GM21723 (cell line): ENCODE measurements at regions not wholly inside any gene's neighbourhood (a gene's known extent, or its start where the extent isn't known, plus 50 kb on each side); places are given as distances from the start of the nearest gene placed in this dataset.

ENCODE experiments used
- ATAC-seq: cut with Tn5 transposase; IDR thresholded peaks from one replicate; pipeline ENCODE4 v1.9.1; 2021; ENCODE audit warnings: mild to moderate bottlenecking, moderate library complexity; ENCODE audit not compliant: unreplicated experiment

DNA sequence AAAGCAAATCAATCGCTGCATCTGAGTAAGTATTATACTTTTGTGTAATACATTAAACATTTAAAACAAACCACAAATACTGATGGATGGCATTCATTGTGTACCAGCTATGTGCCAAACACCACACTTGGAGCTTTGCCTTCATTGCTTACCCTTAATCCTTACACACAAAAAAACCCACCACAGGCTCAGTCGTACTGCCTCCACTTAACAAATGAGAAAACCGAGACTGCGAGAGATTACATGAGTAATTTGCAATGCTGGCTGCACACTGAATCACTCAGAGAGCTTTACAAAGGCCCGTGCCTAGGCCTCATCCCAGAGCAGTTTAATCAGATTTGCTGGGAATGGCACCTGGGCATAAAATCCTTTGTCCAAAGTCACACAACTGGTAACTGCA lies 130.5 kb downstream of the EDN1 start:
- no peak for ATAC-seq

DNA sequence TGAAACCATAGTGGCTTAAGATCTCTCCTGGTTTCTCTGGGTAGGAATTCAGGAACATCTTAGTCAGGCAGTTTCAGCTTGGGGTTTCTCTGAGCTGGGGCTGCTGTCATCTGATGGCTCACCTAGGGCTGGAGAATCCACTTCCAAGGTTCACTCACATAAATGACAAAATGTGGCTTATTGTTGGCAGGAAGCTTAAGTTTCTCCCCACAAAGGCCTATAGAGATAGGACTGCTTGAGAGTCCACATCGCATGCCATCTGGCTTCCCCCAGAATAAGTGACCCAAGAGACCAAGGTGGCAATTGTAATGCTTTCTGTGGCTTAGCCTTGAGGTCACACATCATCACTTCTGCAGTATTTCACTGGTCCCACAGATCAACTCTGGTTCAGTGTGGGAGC lies 131.4 kb downstream of the EDN1 start:
- ATAC-seq = no peak

DNA sequence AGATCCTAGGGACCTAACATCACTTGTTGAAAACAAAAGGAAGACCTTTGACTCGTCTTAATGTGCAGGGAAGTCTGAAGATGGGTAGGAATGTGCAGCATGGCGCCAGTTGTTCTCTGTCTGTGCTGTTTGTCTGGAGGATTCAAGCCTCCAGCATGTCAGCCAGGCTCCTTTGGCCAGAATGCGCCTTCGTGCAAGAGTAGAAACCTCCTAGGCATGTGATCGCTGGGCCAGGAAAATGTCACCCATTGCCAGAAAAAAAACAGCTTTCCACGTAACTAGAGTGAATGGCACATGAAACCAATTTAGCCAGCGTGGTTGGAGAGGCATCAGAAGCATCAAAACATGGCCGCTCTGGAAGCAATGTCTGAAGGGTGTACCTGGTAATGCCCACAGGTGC lies 132.7 kb downstream of the EDN1 start:
- no peak for ATAC-seq

DNA sequence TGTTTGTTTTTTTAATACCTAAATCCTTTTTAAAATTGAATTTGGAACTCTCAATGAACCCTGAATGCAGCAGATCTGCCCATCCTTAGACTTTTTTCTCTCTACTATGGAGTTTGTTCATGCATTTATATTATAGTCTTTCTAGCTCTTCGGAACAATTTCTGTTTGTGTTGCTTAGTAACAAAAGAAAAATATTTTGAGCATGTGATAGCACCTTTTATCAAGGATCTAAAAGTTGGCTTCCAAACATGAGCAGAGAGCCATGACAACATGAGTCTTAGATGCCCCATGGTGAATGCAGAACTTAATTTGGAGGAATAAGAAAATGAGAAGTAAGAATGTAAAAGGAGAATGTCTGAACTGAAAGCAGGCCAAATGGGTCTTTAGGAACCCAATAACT lies 133.7 kb downstream of the EDN1 start:
- no peak for ATAC-seq

DNA sequence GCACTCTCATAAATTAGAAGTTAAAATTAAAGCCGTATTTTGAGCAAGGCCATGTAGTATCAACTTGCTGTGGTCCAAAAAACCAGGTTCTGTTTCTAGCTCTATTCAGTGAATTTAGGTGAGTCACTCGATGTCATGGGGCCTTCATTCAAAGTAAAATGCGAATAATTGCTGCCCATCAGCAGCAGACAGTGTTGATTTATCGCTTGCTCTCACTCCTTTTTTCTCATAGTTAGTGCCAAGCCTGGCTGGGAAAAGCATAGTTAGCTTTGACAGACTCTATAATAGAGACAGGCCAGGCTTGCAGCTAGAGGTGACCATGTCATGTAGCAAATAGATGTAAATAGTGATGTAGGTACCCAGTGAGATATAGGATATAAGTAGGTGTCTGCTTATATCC lies 136.0 kb downstream of the EDN1 start:
- no peak for ATAC-seq

DNA sequence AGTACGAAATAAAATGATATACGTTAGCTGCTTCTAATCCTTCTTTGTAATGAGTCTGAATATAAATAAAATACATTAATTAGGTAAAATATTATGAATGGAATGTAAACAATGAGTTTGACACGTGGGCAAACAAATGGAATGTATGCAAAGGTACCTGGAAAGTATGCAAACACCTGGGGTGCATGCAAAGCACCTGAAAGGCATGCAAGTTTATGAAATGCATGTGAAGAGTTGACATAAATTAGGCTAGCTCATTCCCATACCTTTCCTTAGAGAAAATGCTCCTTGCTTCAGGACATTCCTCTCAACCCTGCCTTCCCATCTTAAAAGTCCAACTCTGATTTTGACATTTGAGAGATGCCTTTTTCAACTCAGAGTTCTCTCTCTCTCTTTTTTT lies 140.9 kb downstream of the EDN1 start:
- ATAC-seq = no peak

DNA sequence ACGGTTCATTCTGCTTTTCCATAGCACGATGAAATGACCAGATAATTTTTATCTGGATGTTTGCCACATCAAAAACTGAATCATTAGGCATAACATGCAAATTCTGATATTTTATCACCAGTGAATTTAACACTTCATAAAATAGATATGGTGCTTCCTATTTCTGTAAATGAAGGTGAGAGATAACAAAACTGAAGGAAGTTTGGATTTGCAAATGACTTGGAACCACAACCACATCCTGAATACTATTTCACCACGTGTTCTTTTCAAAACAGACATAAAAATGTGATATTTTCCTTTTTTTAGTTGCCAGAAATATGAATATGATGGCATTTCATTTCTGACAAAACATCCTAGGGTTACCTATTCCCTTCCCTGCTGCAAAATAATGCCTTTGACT lies 146.1 kb downstream of the EDN1 start:
- ATAC-seq = no peak

DNA sequence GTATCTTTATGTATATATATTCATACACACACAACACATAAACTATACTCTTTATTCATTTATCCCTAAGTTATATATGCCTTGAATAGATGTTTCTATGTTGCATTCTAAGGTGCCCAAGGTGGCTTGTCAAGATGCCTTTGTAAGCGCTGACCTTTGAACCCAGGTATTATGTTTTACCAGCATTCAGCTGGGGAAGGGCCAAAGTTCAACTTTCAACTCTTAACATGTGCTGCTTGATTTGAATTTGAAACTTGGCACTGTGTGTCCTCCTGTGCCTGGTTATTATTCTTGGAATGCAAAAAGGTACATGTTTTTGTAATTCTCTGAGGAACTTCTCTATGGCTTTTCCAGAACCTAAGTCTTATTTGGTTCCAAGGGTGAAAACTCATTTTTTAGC lies 146.5 kb downstream of the EDN1 start:
- ATAC-seq = no peak

DNA sequence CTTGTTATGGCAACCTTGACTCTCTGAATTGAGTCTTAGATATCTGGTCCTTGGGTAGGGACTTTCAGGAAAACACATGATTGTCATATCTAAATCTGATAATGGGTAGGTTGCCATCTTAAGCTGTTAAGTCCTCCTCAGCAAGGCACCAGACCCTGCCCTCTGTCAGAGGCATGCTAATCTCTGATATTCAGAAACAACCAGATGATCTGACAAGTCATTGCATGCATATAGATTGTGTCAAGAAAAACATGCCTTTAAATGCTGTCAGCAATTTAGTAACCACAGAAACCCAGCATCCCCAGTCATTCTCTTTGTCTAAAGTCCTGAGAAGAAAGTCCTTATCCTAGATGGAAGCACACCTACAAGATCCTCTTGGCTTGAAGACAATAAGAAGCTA lies 149.1 kb downstream of the EDN1 start:
- no peak for ATAC-seq

DNA sequence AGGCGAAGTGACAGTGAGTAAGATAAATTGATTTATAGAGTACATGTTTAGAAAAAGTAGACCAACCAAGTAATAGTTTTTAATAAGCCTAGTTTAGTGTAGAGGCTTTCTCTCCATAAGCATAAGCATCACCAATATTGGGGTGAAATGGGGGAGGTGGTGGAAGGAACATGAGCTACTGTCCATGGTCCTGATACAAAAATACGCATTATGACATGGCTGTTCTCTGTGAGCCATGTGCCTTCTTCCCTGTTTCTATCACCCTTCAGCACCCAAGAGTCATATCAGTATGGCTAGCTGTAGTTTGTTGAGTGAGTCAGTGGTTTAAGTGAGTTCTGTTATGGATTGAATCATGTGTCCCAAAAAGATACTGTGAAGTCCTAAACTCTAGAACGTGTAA lies 150.8 kb downstream of the EDN1 start:
- ATAC-seq = no peak

DNA sequence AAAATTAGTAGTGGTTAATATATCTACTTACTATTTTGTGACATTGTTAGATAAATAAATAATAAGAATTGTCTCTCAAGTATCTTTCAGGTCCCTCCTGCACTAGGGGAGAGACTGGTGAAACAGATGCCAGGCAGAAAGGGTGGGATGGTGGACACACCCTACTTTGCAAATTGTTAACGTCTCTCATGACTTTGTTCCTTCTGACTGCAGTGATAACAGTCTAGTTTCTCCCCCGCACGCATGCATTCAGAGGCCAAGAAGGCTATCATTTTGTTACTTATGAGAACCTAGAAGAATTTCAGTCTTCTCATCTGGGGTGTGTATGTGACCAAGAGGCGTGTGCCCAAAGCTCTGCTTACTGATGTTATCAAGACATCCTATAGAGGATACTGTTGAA lies 152.3 kb downstream of the EDN1 start:
- ATAC-seq = no peak

DNA sequence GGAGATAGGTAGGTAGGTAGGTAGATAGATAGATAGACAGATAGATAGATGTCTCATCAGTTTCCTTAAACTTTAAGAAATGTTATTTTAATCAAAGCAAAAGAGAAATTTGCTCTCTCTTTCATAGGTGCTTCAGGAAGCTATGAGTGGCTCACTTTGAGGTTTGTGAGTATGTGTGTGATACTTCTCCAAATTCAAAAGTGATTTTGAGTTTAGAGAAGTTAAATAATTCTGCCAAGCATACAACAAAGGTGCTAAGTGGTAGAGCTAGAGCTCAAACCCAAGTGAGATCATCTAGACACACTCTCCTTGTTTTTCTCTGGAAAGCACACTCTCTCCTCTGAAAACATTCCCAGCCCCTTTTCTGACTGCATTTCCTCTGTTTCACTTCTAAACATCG lies 156.2 kb downstream of the EDN1 start:
- no peak for ATAC-seq

DNA sequence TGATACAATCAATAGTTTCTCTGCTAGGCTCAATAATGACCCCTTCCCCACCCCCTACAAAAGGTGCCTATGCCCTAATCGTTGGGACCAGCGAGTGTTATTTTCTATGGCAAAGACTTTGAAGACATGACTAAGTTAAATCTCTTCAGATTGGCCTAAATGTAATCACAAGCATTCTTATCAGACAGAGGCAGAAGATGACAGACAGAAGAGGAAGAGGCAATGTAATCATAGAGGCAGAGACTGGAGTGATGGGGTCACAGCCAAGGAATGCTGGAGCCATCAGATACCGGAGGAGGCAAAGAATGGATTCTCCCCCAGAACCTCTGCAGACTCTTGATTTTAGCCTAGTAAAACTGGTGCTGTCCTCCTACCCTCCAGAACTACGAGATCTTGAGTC lies 159.3 kb downstream of the EDN1 start:
- ATAC-seq = no peak

DNA sequence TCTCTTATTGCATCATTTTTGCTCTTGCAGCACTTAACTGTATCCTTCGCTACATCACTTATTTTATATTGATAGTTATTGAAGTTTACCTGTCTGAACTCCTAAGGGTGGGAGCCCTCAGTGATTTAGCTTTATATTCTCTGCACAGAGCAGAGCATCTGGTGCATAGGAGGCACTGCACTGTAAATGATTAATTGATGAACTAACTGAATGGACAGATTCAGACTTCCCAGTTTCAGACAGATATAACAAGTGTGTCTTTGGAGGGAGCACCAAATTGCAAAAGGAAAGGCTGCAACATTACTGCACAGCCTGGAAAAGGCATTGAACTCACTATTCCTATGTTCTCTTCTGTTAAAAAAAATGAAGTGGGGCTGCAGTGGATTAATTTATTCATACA lies 160.3 kb downstream of the EDN1 start:
- ATAC-seq = no peak

DNA sequence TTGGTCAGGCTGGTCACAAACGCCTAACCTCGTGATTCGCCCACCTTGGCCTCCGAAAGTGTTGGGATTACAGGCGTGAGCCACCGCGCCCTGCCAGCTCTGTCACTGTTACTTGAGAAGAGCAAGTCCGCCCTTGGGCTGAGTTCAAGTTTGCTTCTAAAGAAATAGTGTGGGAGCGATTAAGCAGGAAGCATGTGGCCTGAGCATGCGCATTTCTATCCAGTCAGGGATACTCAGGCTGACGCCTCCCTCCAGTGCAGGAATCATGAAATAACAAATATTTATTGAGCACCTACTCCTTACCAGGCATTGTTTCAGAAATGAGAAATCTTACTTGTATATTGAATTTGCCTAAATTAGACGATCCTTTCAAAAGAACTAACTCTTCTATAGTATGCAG lies 166.2 kb downstream of the EDN1 start:
- ATAC-seq = no peak

DNA sequence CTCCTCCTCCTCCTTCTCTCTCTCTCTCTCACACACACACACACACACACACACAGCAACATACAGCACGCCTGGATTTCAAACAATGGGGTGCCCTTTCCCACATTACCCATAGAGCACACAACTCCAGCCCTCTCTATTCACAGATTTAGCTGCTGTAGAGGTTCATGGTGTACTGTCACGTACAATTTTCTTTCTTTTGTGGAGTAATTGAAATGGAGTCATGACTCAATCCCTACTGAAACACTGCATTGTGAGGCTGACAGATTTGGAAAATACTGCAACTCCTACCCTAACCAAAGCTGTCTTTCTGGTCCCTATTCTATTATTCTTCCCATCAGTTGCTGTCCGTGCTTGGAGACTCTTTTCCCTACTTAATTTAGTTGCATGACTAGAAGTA lies 166.9 kb downstream of the EDN1 start:
- no peak for ATAC-seq

DNA sequence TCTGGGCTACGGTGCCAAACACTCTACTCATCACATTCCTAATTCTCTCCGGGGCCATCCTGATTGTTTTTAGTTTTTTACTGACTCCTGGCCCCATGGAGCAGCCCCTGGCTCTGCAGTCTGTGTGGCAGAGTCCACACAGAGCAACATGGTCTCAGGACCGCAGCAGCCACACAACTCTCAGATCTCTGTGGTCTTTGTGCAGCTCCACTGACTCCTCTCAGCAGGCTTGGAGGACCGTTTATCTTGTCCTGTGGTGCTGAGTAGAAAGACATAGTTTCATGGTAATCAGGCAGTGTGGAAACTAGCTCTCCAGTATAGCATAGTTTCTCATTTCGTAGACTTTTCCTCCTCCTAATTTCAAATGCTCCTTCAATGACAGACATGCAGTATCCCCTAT lies 168.4 kb downstream of the EDN1 start:
- no peak for ATAC-seq

DNA sequence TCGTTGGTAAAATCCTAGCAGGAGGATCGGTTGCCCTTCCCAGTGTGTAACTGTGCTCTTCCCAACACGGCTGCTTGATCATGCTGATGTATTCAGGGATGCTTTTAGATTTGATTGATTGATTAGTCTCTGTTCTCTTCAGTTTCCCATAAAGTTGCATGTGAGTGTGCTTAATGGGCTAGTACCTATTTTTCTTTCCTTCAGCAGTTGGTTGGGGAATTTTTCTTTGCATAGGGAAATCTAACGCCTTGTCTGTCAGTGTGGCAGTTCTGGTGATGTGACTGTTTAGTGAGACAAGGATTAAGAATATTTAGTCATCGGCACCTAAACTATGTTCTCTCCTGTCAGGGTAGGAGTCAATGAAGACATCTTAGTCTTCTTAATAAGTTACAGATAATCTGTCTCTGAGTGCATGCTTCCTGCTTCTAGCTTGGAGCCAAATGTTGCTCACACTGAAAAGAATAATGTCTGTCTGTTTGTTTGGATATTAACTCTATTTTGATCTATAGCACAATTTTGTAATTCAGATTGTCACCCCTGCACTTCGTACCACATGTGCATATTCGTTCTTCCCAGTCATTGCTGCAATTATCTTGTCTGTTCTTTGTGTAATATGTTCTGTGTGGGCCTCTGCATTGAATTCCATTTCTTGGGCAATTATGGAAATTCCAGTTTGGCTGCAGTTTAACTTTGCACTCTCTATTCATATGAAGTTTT lies 169.9 kb downstream of the EDN1 start:
- no peak for ATAC-seq

DNA sequence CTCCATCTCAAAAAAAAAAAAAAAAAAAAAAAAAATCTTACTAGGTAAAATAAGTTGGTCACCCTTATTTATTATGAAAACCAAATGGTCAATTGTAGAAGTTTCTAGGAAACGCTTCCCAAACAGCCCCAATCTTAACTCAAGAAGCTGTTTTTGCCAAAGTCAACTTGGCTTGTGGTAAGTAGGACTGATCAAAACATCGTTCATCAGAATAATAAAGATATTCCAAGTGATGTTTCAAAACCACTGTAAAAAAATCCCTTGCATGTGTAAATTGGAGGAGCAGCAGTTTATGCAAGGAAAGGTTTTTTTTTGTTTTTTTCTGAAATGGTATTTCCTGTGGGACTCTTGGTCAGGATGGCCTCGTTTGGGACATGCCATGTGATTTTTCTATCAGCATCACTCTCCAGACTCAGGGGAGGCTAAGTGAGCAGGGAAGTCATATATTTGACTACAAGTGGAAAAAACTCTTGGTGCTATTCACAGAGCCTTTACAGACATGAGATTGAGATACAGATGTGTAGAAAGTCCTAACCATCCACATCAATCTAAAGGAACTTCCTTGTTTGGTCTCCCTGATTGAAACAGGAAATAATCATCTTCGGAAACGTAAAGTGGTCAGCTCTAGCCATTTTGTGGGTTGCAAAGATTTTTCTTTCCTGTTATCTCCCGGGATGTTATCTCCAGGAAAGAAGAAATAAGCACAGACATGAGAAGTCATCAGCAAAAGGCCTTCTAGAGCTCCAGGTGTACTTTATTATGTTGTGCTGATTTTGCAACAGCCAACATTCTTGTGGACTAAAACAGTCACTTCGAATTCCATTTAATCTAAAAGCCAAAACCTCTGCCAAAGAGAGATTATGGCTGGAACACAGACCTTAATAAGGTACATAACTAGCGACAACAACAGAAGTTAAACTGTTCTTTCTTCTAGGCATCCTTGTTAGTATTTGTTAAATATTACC lies 177.8 kb downstream of the EDN1 start:
- no peak for ATAC-seq

DNA sequence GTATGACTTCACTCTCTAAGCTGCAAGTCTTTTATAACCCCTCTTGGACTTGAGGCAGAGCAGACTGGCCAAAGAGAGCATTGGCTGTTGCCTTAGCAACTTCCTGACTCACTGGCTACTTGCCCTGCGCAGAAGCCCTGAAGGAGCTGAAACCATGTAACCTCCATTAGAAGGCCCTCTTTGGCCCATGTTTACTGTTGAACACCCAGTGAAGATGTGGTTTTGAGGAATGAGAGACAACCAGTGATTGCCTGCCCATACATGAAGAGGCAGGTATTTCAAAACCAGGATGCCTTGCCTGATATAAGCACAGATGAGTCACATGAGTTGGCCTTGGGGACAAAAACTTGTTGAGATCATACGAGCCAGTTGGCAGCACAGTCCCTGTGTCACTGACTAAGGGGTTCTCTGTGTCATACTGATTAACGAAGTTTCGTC lies 182.5 kb downstream of the EDN1 start:
- ATAC-seq = no peak

DNA sequence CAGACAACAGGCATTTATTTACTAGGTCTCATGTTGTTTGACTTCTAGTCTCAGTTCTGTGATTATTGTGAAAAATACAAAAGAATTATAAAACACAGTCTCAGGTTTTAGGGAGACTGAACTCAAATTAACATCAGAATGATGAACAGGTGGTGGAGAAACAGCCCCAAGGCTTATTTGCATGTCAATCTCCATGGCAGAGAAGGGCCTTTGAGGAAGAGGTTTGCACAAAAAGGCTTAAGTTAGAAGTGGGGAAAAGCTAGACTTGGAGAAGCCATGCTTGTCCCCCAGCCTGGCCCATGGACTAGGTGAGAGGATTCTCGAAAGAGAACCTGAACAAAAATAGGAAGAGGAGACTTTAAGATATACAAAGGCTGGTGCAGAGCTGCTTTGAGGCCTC lies 183.3 kb downstream of the EDN1 start:
- ATAC-seq = no peak
